ENCODE measurements at regions not wholly inside any gene's neighbourhood (a gene's known extent, or its start where the extent isn't known, plus 50 kb on each side); places are given as distances from the start of the nearest gene placed in this dataset.

DNA sequence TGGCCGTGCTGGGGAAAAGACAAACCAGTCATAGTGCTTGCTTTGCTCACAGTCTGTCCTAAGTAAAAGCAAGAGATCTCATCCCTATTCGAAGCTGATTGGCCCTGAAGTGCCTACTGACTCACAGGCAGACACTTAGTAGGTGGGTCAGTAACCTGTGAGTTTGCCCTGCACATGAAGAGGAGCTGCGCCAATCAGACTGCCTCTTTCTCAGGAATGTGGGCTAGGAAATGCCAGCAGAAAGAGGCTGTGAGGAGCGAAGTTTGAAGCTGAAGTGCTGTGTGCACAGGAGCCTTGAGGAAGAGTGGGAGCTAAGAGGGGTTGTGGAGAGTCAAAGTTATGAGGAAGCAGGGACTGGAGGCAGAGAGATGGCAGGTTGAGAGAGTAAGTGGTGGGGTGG lies 126.8 kb downstream of the IL20RB start:
- CTCF ChIA-PET = no interaction called here
- POLR2A ChIA-PET = no interaction called here
- no peak overlapping the region for H3K4me2 ChIP-seq
- 14% methylated on average over 4 of the region's 4 CpGs for WGBS (ENCODE audit: missing lambda C conversion rate)
- DNase-seq (ENCODE audit: low read depth in 1 of 2, low spot score in 1 of 2) = no peak
- FAIRE-seq = no peak
- no peak overlapping the region for H3K27ac ChIP-seq
- TF ChIP-seq CHD4 (IDR thresholded peaks at IDR 0.05; ENCODE audit: borderline replicate concordance) (no peak), CBX8 (IDR thresholded peaks at IDR 0.05) (no peak), HES2 (IDR thresholded peaks at IDR 0.05) (no peak), EHMT2 (IDR thresholded peaks at IDR 0.05; ENCODE audit: low read depth) (no peak), KDM5A (IDR thresholded peaks at IDR 0.05) (no peak)
- H3K4me1 ChIP-seq = no peaks in the 10 kb centered on the region
- H3K9me3 ChIP-seq = no peaks in the 10 kb centered on the region
- ATAC-seq = no peak
- no peak overlapping the region for H3K4me3 ChIP-seq

GRCh38 chr3:137097386-137097785 lies 139.6 kb downstream of the IL20RB start:
- Histone ChIP-seq H3K4me2 (no peak overlapping the region), H3K4me1 (no peaks in the 10 kb centered on the region), H3K27ac (no peak overlapping the region), H3K9me3 (no peaks in the 10 kb centered on the region), H3K4me3 (no peak overlapping the region)
- WGBS (ENCODE audit: missing lambda C conversion rate) = 3% methylated on average over 3 of the region's 3 CpGs
- TF ChIP-seq SMC3 (IDR thresholded peaks at IDR 0.05) (no peak), NFE2L2 (conservative IDR thresholded peaks at IDR 0.05; ENCODE audit: low read length) (no peak), KDM5A (IDR thresholded peaks at IDR 0.05) (no peak), POLR2AphosphoS2 (conservative IDR thresholded peaks at IDR 0.05; ENCODE audit: low read length) (no peak), HEYL (CRISPR knock-in tag; IDR thresholded peaks at IDR 0.05) (no peak), ESRRA (IDR thresholded peaks at IDR 0.05; ENCODE audit: borderline replicate concordance, low read length) (no peak), GATA3 (IDR thresholded peaks at IDR 0.05; ENCODE audit: borderline replicate concordance) (no peak), HES2 (IDR thresholded peaks at IDR 0.05) (no peak), JUN (IDR thresholded peaks at IDR 0.05) (no peak), BCL3 (IDR thresholded peaks at IDR 0.05) (no peak), CBX8 (IDR thresholded peaks at IDR 0.05) (no peak), TP53 (CRISPR knock-in tag; IDR thresholded peaks at IDR 0.05) (no peak), RCOR1 (IDR thresholded peaks at IDR 0.05; ENCODE audit: low read depth, low read length) (no peak), FOSB (CRISPR knock-in tag; IDR thresholded peaks at IDR 0.05) (no peak), CEBPB (IDR thresholded peaks at IDR 0.05) (no peak), CHD2 (IDR thresholded peaks at IDR 0.05; ENCODE audit: low read length, partially characterized antibody) (no peak), MAZ (IDR thresholded peaks at IDR 0.05; ENCODE audit: borderline replicate concordance, low read depth, low read length) (no peak)
- TF ChIP-seq, protein P1, sequence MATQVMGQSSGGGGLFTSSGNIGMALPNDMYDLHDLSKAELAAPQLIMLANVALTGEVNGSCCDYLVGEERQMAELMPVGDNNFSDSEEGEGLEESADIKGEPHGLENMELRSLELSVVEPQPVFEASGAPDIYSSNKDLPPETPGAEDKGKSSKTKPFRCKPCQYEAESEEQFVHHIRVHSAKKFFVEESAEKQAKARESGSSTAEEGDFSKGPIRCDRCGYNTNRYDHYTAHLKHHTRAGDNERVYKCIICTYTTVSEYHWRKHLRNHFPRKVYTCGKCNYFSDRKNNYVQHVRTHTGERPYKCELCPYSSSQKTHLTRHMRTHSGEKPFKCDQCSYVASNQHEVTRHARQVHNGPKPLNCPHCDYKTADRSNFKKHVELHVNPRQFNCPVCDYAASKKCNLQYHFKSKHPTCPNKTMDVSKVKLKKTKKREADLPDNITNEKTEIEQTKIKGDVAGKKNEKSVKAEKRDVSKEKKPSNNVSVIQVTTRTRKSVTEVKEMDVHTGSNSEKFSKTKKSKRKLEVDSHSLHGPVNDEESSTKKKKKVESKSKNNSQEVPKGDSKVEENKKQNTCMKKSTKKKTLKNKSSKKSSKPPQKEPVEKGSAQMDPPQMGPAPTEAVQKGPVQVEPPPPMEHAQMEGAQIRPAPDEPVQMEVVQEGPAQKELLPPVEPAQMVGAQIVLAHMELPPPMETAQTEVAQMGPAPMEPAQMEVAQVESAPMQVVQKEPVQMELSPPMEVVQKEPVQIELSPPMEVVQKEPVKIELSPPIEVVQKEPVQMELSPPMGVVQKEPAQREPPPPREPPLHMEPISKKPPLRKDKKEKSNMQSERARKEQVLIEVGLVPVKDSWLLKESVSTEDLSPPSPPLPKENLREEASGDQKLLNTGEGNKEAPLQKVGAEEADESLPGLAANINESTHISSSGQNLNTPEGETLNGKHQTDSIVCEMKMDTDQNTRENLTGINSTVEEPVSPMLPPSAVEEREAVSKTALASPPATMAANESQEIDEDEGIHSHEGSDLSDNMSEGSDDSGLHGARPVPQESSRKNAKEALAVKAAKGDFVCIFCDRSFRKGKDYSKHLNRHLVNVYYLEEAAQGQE (IDR thresholded peaks at IDR 0.05) = no peak
- TF ChIP-seq, protein P2, sequence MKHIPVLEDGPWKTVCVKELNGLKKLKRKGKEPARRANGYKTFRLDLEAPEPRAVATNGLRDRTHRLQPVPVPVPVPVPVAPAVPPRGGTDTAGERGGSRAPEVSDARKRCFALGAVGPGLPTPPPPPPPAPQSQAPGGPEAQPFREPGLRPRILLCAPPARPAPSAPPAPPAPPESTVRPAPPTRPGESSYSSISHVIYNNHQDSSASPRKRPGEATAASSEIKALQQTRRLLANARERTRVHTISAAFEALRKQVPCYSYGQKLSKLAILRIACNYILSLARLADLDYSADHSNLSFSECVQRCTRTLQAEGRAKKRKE (CRISPR knock-in tag; IDR thresholded peaks at IDR 0.05; ENCODE audit: low read depth) = no peak
- POLR2A ChIA-PET = no interaction called here
- DNase-seq (ENCODE audit: low read depth in 1 of 2, low spot score in 1 of 2) (no peak), FAIRE-seq (no peak), ATAC-seq (no peak)
- CTCF ChIA-PET = interaction anchor here (0.6 to 1.0 kb wide), 2 partner anchors 13 to 616 kb away, joined by 4 read pairs; no protein-coding TSS in a partner anchor

Measured in A549 (cell line).